ENCODE measurements at regions not wholly inside any gene's neighbourhood (a gene's known extent, or its start where the extent isn't known, plus 50 kb on each side); places are given as distances from the start of the nearest gene placed in this dataset.

- TF ChIP-seq CTCF (conservative IDR thresholded peaks at IDR 0.05) (no peak), ZFX (IDR thresholded peaks at IDR 0.05) (no peak)
Observed at GRCh38 chr21:19010251-19010650, 606.7 kb upstream of the TMPRSS15 start.
